ENCODE measurements at regions not wholly inside any gene's neighbourhood (a gene's known extent, or its start where the extent isn't known, plus 50 kb on each side); places are given as distances from the start of the nearest gene placed in this dataset.
"Not testable (repeated sequence)": the region's sequence is repeated elsewhere in the genome, so short reads cannot be mapped to it uniquely, and the experiment has no call there.

DNA sequence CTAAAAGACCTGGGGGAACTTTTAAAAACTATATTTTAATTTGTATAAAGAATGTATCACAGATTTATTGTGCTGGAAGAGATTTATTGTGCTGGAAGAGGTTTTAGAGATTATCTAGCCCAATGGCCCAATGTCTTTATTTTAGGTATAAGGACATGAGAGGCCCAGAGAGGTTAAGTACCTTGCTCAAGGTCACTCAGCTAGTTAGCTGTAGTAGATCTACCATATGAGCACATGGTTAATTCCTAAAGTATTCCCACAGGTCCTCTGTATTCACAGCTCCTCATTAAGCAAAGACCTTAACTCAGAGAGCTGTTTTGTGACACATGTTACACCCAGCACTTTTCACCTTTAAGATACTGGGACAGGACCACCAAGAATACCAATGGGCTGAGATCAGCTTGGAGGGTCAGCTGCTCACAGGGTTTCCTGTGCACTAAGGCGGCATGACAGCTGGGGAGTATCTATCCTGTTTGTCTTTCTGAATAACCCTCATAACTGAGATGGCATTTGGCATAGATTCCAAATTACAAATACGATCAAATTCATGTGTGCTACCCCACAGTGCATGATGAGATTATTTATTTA is 143.1 kb upstream of the TBL1XR1 start:
- no peak for DNase-seq

DNA sequence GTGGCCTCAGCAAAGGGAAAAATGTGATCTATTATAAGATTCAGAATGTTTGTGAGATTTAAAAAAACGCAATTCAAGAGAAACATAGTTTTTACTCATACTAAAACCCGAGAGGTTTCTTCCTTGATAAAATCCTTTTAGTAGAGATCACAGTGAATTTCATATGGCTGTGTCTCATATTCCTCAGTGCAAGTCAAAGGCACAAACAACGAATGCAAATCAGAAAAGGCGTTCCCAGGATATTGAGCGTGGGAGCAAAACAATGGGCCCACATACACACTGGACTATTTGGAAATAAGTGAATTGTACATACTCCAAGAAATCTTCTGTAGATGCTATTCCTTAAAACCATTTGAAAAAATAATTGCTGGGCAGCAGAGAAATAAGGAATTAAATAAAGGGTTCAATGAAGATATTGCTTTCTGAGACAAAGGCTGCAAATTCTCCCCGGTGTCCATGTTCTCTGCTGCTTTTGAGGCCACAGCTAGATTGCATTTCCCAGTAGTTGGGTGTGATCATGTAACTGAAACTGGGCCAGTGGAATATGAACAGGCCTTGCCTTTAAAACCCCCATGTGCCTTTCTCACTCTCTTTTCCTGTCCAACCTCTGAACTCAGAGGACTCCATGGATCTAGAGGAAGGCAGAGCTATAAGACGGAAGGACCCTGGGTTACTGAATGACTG is 144.6 kb upstream of the TBL1XR1 start:
- no peak for DNase-seq

DNA sequence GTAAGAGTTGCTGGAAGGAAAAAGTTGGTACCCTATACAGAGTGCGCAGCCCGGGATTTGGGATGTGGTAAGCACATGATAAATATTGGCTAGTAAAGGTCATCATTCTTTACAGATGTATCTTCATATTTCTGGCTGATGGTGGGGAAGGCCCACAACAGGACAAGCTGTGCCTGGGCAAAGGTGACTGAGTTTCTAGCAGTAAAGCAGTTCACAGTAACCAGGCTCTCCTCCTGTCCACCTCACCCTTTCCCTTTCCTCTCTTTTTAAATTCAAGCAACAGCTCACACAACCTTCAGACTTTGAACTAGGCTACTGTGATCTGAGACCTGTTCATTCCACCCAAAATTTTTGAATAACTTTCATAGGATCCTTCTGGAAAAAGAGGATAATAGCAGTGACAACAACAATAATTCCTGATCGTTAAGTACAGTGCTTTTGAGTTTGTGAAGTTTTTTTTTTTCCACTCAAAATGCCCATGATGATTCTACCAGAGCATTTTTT is 145.9 kb upstream of the TBL1XR1 start:
- no peak for DNase-seq

DNA sequence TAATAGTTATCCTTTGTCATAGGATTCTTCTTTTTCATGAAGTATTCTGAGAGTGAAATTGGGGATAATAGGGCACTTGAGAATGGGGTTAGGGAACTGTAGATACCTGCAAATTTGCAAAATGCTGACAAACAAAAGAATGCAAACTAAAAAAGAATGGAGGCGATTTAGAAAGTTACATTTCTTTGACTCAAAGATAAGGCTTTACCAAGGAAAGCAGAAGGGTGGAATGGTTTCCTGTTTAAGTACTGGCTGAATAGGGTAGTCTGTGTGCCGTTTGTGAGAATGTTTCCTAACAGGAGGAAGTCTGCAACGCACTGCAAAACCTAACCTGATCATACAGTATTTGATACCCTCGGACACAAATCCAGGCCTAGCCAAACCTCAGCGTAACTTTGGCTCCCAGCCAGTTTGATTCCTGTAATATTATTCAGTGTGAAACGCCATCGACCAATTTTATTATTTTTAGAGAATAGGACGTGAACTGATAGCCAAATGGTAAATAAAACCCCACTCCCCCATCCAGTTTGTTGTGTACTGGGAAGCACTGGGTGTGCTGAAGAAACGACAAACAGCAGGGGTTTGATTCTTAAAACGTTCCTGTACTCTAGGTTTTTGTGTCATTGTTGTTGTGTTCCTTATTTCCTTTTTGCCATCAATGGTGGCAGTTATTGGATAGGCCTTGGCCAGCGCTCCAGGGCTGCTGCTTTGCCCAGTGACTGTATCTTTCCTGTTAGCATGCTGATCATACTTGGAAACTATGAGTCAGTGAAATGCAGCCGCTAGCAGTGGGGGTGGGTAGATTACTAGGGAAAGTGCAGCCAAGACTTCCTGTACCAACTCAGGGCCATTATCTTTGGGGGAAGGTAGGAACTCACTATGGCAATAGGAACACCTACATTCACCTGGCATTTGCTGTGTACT is 148.0 kb upstream of the TBL1XR1 start:
- DNase-seq, result peak; percentile 62

DNA sequence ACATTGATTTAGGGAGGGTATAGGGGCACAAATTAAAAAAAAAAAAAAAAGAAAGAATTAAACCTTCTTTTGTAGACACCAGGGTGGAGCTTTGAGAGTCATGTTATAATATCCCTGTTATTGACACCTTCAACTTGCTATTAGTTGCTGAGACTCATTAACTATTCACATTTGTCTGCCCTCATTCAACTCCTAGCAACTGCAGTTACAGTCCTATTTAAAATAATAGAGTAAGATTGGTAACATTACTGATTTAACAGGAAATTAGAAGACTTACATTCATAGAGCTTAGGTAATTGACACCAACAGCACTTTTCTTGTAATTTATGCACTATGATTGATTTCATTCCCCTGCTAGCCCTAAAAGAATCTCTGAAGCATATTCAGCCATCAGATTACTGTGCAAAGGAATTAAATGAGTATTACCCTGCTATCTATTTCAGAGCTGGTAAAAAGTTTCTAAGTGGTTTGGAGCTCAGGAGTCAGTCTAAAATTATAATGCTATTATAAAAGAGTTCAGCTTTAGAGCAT is 148.8 kb upstream of the TBL1XR1 start:
- DNase-seq, result no peak

DNA sequence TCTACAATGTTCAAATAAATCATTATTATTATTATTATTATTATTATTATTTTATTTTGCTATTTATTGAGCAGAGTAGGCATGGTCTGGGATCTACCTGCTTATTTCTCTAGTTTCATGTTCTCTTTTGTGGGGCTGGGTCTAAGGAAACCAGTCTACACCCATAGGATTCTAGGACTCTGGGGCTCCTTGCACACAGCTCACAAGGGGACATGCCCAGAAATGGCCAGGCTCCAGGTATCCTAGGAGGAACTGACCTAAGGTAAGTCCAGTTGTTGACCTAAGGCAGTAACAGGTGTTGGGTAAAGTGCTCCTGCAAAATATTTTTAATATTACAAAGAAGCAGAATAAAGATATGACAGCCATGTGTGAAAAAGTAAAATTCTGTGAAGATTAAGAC is 149.6 kb upstream of the TBL1XR1 start:
- no peak for DNase-seq

DNA sequence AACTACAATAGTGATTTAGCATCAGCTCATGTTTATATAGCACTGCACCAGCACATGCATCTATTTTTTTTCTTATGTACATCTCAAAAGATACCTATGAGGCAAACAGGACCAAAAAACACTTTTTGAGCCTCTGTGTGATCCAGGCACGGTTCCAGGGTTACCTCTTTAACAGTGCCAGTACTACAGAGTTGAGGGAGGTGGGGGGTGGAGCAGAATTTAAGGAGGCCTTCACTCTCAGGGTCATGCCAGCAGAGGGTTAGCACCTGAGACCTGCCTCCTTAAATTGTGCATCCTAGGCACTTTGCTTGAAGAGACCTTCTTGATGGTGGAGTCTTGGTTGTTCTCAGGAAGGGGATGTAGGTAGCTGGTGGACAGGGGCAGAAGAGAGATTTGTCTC is 150.3 kb upstream of the TBL1XR1 start:
- no peak for DNase-seq

DNA sequence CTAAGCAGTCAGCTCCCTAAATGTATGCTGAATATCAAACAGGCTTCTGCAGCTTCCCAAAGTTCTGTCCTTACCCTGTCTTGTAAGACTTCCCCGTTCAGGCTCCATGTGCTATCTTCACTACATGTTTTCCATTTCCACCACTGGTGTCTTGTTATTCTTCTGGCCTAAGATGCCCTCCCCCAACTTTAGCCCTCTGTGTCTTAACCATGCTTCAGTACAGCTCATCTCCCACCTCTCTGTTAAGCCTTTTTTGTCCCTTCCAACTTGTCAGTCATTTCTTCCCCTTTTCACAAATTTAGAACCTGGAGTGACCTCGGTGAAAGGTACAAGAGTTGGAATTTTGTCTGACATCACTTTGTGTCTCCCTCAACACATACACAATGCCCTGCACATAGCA is 151.7 kb upstream of the TBL1XR1 start:
- DNase-seq, result no peak

DNA sequence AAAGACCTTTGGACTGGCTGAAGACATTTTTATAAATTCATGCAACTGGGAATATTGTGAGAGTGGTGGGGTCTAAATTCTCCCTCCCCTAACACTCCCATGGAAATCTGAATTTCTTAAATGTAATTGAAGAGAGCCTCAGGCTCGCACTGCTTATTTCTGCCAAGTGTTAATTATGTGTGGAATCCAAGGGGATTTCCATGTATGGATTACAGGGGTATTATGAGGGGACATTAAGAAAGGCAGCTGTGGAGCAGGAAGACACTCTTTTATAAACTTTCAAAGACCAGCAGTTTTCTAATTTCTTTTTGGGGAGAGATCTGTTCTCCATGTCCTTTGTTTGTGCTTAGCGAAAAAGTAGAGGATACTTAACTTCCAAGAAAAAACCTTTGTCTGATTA is 152.1 kb upstream of the TBL1XR1 start:
- DNase-seq, result no peak

DNA sequence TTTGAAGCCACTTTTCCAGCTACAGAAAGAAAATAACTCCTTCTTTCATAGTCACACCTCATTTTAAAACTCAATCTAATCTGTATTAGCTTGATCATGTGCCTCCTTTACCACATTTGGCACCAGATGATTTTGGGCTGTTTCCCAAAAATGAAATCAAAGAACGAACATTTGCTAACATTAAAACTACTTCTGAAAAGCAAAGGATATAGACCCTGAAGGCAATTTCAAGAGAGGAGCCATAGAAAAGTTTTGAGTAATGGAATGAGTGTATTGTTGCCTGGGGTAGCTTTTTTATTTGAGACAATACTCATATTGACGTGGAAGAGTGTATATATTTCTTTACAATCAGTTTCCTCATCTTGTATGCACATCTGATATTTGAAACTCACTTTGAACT is 152.8 kb upstream of the TBL1XR1 start:
- no peak for DNase-seq

DNA sequence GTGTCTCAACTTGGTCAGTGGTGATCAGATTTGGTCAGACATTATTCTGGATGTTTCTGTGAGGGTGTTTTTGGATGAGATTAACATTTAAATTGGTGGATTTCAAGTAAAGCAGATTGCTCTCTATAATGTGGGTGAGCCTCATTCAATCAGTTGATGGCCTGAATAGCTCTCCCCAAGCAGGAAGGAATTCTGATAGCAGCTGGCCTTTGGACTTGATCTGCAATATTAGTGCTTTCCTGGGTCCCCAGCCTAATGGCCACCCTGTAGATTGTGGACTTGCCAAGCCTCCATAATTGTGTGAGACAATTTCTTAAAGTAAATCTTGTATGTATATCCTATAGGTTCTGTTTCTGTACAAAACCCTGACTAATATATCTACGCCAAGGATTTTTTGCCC is 153.9 kb upstream of the TBL1XR1 start:
- no peak for DNase-seq

DNA sequence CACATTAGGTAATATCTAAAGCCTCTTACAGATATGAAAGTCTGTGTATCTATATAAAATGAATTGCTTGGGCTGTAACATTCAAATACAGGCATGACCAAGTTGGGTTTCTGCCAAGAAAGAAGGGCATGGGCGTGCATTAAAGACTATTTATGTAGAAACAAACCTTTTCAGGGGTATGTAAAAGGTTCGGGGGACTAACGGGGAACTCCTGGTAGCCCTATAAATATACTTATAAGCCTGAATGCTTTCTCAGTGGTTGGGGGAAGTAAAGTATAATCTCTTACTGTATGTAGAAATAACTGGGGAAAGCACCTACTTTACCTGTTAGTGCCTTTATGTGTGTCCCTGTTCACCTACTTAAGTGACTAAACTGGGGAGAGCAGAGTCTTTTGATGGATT is 154.5 kb upstream of the TBL1XR1 start:
- peak; percentile 12 for DNase-seq

DNA sequence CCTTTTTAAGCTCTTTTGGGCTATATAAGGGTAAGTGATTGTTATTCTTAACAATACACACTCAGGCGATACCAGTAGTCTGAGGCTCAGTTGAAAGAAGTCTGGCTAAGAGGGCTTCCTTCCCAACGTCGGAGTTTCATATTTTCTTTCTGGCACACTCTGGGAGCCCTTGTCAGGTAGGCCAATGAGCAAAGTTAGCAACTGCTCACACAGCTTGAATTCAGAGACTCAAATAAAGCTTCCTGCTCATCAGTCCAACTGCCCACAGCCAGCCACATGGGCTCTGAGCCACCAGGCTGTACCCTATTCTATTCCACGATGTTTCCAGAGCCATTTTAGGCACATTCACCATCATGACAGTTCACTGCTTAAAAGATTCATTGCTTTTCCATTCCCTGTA is 155.1 kb upstream of the TBL1XR1 start:
- no peak for DNase-seq

DNA sequence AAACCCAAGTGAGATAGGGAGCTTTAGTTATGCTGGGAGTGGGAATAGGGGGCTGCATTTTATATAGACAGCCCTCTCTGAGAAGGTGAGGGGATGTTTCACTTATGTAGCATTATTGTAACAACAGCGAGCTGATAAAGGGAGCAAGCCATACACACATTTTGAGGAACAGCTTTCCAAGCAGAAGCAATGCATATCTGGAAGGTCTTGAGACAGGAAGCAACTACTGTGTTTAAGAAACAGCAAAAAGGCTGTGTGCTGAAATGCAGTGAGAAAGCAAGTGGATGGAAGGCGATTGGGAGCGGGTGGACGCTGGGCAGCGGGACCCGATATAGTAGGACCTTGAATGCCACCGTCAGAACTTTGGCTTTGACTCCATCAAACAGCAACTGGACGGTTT is 155.9 kb upstream of the TBL1XR1 start:
- DNase-seq, result no peak

DNA sequence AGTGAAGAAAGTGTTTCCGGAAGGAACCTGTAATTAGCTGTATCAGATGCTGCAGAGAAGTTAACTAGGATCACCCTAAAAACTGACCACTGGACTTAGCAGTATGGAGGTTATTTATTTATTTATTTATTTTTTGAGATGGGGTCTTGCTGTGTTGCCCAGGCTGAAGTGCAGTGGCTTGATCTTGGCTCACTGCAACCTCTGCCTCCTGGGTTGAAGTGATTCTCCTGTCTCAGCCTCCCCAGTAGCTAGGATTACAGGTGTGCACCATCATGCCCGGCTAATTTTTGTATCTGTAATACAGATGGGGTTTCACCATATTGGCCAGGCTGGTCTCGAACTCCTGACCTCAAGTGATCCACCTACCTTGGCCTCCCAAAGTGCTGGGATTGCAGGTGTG is 156.6 kb upstream of the TBL1XR1 start:
- DNase-seq, result not testable (repeated sequence)

DNA sequence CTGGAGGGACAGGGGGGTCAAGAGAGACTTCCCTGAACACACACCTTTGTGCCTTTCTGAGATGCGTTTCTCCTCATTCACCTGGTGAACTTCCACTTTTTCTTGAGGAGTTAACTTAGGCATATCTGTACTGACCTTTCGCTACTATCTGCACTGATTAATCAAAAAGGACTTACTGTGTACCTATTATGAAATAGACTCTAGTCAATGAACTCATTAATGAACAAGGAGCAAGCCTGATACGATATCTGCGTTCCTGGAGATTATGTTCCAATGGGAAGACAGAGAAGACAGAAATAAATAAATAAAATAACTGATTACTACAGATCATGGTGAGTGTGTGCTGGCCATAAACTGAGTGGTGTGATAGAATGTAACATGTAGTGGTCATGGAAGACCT is 157.2 kb upstream of the TBL1XR1 start:
- DNase-seq, result no peak

DNA sequence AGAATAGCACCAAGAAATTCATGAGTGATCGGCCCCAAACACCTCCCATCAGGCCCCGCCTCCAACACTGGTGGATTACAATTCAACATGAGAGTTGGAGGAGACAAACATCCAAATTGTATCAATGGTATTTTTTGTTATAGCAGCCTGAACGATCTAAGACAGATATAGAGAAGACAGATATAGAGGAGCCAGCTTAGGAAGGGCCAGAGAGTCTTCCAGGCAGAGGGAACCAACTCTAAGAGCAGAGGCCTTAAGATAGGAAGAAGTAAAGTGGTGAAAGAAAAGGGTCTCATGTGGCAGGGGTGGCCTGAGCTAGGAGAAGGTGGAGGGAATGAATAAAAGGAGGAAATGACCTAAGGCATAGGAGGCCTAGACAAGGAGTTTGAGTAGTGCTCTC is 158.8 kb upstream of the TBL1XR1 start:
- DNase-seq, result no peak

DNA sequence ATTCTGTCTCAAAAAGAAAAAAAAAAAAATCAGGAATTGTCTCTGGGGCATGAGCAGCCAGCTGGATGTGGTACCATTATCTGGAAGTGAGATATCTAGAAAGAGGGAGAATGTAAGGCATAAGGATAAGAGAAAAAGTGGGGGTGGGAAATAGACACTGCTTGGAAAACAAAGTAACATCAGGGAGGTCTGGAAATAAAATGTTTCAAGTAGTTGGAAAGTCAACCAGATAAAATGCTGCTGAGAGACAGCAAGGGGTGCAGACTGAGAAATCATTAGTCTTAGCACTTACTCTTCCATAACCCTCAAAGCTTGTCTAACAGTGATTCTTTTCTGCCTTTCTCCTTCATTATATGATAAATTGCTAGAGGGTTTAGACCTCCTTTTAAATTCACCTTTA is 159.7 kb upstream of the TBL1XR1 start:
- DNase-seq, result no peak

DNA sequence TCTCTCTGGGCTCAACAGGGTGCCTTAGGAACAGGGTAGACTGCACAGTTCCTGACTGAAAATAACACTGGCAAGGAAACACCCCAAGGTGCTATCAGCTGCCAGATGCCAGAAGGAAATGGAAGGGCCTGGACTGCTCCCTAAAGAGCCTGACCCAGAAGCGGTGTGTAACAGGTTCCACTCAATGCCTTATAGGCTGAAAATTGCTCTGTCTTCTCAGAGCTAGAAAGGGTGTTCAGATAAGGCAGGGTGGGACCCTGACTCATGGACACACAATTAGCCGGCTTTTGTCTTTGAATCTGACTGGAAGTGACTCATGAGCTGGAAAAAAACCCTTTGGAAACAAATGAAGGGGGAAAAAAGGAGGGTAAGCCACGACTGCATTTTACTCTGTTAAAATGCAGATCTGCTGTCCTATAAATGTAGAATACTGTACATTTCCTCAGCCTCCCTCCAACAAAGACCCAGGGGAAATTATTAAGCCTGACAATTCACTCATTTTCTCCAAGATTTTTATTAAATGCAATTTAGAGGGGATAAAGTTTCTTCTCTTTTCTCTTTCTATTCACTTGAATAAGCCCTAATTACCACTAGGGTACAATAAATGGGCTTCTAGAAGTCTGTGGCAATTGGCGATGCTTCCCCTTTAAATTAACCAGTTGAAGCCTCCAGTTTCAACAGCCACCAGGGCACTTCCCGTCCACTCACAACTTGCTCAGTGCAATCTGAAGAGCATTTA is 160.2 kb upstream of the TBL1XR1 start:
- peak; percentile 41 for DNase-seq

DNA sequence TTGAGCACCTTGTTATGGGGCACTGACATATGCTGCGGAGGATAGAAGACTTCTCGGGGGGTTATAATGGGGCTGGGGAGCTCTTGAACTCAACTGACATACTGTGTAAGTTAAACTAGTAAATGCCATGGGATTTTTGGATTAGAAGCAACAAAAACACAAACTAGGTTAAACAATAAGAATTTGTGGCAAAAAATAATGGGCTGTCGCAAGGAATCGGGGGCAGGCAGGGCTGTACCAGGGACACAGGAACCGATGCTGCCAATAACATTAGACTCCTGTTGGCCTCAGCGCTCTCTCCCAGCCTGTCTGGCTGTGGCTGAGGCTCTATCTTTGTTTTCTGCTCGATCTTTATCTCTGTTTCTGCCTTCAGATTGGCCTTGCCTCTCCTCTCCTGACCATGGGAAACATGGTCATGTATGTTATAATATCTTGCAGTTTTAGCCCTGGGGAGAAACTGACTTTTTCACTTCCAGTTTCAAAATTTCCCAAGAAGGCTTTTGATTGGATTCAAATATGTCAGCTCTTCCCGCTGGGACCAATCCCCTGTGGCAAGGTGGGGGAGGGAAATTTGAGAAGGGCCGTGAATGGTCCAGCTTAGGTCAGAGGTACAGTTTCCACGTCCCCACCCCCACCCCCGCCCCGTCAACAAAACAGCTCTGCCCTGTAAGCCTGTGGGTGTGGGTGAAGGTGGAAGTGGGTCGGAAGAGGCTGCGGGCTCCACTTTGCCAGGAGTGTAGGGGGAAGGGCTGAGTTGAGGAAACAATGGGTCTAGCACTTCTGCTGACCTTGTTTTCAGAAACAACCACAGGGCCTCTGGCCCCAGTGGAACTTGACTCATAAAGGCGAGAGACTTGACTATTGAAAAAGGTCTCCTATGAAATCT is 161.1 kb upstream of the TBL1XR1 start:
- no peak for DNase-seq

DNA sequence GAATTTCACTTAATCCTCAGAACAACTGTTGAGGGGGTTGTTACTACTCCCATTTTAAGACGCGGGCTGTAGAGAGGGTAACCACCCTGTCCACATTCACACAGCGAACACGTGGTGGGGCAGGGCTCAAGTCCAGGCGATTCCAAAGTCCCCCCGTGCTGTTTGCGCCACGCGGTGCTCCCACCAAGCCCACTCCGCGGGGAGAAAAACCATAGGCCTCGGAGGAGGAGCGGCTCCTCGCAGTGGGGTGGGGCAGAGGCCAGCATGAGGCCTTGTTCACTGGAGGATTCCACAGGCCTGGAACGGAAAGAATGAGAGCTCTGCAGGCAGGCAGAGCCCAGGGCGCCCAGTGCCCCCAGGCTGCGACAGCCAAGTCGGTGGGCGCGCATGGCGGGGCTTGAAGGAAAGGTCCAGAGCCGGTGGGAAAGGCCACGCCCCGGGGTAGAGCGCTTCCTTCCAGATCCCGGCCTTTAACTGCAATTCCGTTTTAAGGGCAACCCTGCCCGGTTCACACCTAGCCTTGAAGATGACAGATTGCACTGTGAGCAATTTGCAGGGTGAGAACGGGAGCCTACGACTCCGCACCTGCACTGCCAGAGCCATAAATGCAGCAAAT is 161.8 kb upstream of the TBL1XR1 start:
- peak; percentile 51 for DNase-seq

Measured in COR-L47 (cell line).